Endothelial cell of umbilical vein (primary cell): ENCODE measurements at regions not wholly inside any gene's neighbourhood (a gene's known extent, or its start where the extent isn't known, plus 50 kb on each side); places are given as distances from the start of the nearest gene placed in this dataset.

ENCODE experiments used
- BruUV-seq: library from RNA; stranded (reverse); fragments of 400-500 nt; replicated peaks from 2 replicates; lab custom pipeline; 2021; lab: Mats Ljungman, UMichigan
- CTCF ChIA-PET: fragments of 300-600, 350-600 bp; sonication (Branson Sonifier 250); formaldehyde crosslinking; loops from one replicate; lab custom pipeline; 2021; ENCODE audit warnings: antibody characterized with exemption, inconsistent platforms; lab: Charles Lee
- POLR2A ChIA-PET: fragments of 300-600, 350-600 bp; sonication (Branson Sonifier 250); formaldehyde crosslinking; loops from one replicate; lab custom pipeline; 2021; ENCODE audit warnings: antibody characterized with exemption, inconsistent platforms; lab: Charles Lee
- DNase-seq: peaks from one replicate; pipeline ENCODE4 v3.0.0-alpha.2; 2011; ENCODE audit warnings: low read depth, low spot score
- FAIRE-seq: peaks from 2 replicates; lab custom pipeline; 2011; peaks lifted over from hg19 to GRCh38; lab: Jason Lieb, UNC
- H2AFZ ChIP-seq: 2 replicates; pipeline ENCODE4 v1.6.0; 2012; ENCODE audit warnings: low read depth, low read length, control low read depth, inconsistent platforms
- H3K27ac ChIP-seq: 2 replicates; pipeline ENCODE4 v1.5.1; 2011; ENCODE audit warnings: low read depth, mild to moderate bottlenecking, control low read depth, low read length, moderate library complexity; ENCODE audit not compliant: insufficient read depth
- H3K27me3 ChIP-seq, 2 experiments: 2 replicates each; pipeline versions ENCODE4 v1.6.0 to v1.6.1; 2011; ENCODE audit warnings: low read length in 2 of 2, mixed read lengths in 1 of 2; ENCODE audit not compliant: control insufficient read depth in 2 of 2, insufficient read depth in 2 of 2
- H3K36me3 ChIP-seq, 2 experiments: 2 replicates in 1 of 2; 3 replicates in 1 of 2; pipeline ENCODE4 v1.5.1; 2011; ENCODE audit warnings: low read length in 2 of 2, mild to moderate bottlenecking in 1 of 2, moderate library complexity in 1 of 2; ENCODE audit not compliant: control insufficient read depth in 2 of 2, insufficient read depth in 2 of 2; ENCODE audit errors: extremely low read depth in 1 of 2
- H3K4me1 ChIP-seq: 3 replicates; pipeline ENCODE4 v1.5.1; 2011; ENCODE audit warnings: mild to moderate bottlenecking, low read length; ENCODE audit not compliant: control insufficient read depth, insufficient read depth; ENCODE audit errors: extremely low read depth
- H3K4me2 ChIP-seq: 2 replicates; pipeline ENCODE4 v1.6.1; 2011; ENCODE audit warnings: low read length, control low read depth, mixed read lengths; ENCODE audit not compliant: insufficient read depth
- H3K4me3 ChIP-seq, 3 experiments: fragments of 200-600 bp in 1 of 3; sonication (generic), shearing (Covaris generic) in 1 of 3; replicated peaks in 1 of 3; 2 replicates each; pipeline ENCODE4 v1.5.1; 2011 to 2016; ENCODE audit warnings: control low read depth in 3 of 3, low read length in 3 of 3, mild to moderate bottlenecking in 2 of 3, inconsistent platforms in 1 of 3, low read depth in 1 of 3, moderate library complexity in 1 of 3; ENCODE audit not compliant: insufficient read depth in 1 of 3
- H3K79me2 ChIP-seq: 2 replicates; pipeline ENCODE4 v1.6.0; 2012; ENCODE audit warnings: low read length, inconsistent platforms; ENCODE audit not compliant: control insufficient read depth, insufficient read depth
- H3K9ac ChIP-seq: replicated peaks from 2 replicates; pipeline ENCODE3; 2011; ENCODE audit warnings: low read length, control low read depth; ENCODE audit not compliant: insufficient read depth; ENCODE audit errors: extremely low read depth
- H3K9me1 ChIP-seq: replicated peaks from 3 replicates; pipeline ENCODE4 v1.6.0; 2011; ENCODE audit warnings: mild to moderate bottlenecking, low read length; ENCODE audit not compliant: control insufficient read depth, insufficient read depth; ENCODE audit errors: extremely low read depth
- H3K9me3 ChIP-seq: replicated peaks from 2 replicates; pipeline ENCODE4 v1.5.1; 2012; ENCODE audit warnings: low read length, inconsistent platforms; ENCODE audit not compliant: control insufficient read depth, insufficient read depth
- H4K20me1 ChIP-seq: replicated peaks from 2 replicates; pipeline ENCODE3; 2011; ENCODE audit warnings: mild to moderate bottlenecking, low read length; ENCODE audit not compliant: control insufficient read depth, insufficient read depth; ENCODE audit errors: extremely low read depth
- CTCF ChIP-seq, 2 donors: IDR thresholded peaks; 1 replicate in 1 of 2; 2 replicates in 1 of 2; pipeline ENCODE4 v1.5.1; 2011; ENCODE audit warnings: low read length in 2 of 2, mild to moderate bottlenecking in 2 of 2, moderate library complexity in 2 of 2, control low read depth in 1 of 2, inconsistent platforms in 1 of 2, low read depth in 1 of 2; ENCODE audit not compliant: insufficient read depth in 1 of 2; ENCODE audit errors: extremely low read depth in 1 of 2
- EZH2 ChIP-seq: IDR thresholded peaks from 2 replicates; pipeline ENCODE4 v1.6.1; 2012; ENCODE audit warnings: borderline replicate concordance, low read depth, mild to moderate bottlenecking, moderate library complexity, low read length, inconsistent platforms; ENCODE audit not compliant: severe bottlenecking
- FOS ChIP-seq: IDR thresholded peaks from 2 replicates; pipeline ENCODE4 v1.6.1; 2011; ENCODE audit warnings: mild to moderate bottlenecking, low read length, moderate library complexity, borderline replicate concordance; ENCODE audit not compliant: insufficient read depth
- GATA2 ChIP-seq: IDR thresholded peaks from 2 replicates; pipeline ENCODE4 v1.7.0; 2011; ENCODE audit warnings: low read depth, mild to moderate bottlenecking, moderate library complexity, mixed read lengths, low read length; ENCODE audit not compliant: insufficient read length, insufficient read depth
- JUN ChIP-seq: IDR thresholded peaks from 2 replicates; pipeline ENCODE4 v1.6.1; 2011; ENCODE audit warnings: borderline replicate concordance, low read depth; ENCODE audit not compliant: insufficient read length, insufficient read depth
- MAX ChIP-seq: IDR thresholded peaks from 2 replicates; pipeline ENCODE4 v1.6.1; 2011; ENCODE audit not compliant: insufficient read depth, insufficient read length
- MYC ChIP-seq: IDR thresholded peaks from one replicate; pipeline ENCODE4 v1.6.1; 2011; ENCODE audit warnings: mild to moderate bottlenecking, low read depth, low read length
- POLR2A ChIP-seq: IDR thresholded peaks from 2 replicates; pipeline ENCODE4 v1.6.1; 2012; ENCODE audit warnings: low read depth, mild to moderate bottlenecking, control low read depth, low read length
- POLR2AphosphoS5 ChIP-seq: IDR thresholded peaks from 2 replicates; pipeline ENCODE4 v1.6.1; 2012; ENCODE audit warnings: low read depth, mild to moderate bottlenecking, control low read depth, low read length, moderate library complexity; ENCODE audit not compliant: insufficient read depth
- dilution Hi-C: fragments of 300-500 bp; cut with MboI; formaldehyde crosslinking; loops from one replicate; pipeline ENCODE4 v1.15.0; 2019; ENCODE audit warnings: low sequenced_read_pairs; ENCODE audit not compliant: extremely low pct_ligation_motif_present
- intact Hi-C: fragments of 100-400 bp; cut with micrococcal nuclease; formaldehyde crosslinking; loops from one replicate; pipeline ENCODE4 v1.10.0; 2022

- H3K4me3 ChIP-seq, result no peak overlapping the region
- H3K9me3 ChIP-seq, result no peaks in the 10 kb centered on the region
- H3K9me1 ChIP-seq, result no peaks in the 10 kb centered on the region
- no peak overlapping the region for H2AFZ ChIP-seq
- dilution Hi-C loops (no loop called here), intact Hi-C loops (loop anchor here (1.0 kb wide), 4 partner anchors 33 to 731 kb away; no protein-coding TSS in a partner anchor)
- no peak overlapping the region for H3K4me2 ChIP-seq
- TF ChIP-seq CTCF (IDR thresholded peaks at IDR 0.05; ENCODE audit: extremely low read depth in 1 of 2, insufficient read depth in 1 of 2, low read depth in 1 of 2, low read length in 2 of 2) (no peak), POLR2AphosphoS5 (peak; percentile 97), MAX (peak; percentile 9), JUN (peak; percentile 49), GATA2 (peak; percentile 85), POLR2A (peak; percentile 71), FOS (peak; percentile 94), MYC (peak; percentile 10), EZH2 (no peak)
- peak overlapping the region; percentile 73 for H3K27ac ChIP-seq
- H3K4me1 ChIP-seq, result peaks cover 20% of the 10 kb centered on the region
- DNase-seq, result peak; percentile 87
- H4K20me1 ChIP-seq, result no peaks in the 10 kb centered on the region
- CTCF ChIA-PET, result interaction anchor here (0.9 to 1.7 kb wide), 9 partner anchors 17 to 321 kb away, joined by 3 to 12 read pairs (median 4); no protein-coding TSS in a partner anchor
- no peaks in the 10 kb centered on the region for H3K36me3 ChIP-seq
- POLR2A ChIA-PET, result no interaction called here
- BruUV-seq, result no TSS peak
- peak overlapping the region; percentile 17 for H3K9ac ChIP-seq
- no peaks in the 10 kb centered on the region for H3K79me2 ChIP-seq
- H3K27me3 ChIP-seq, result no peaks in the 10 kb centered on the region
- peak; percentile 93 for FAIRE-seq
Measured at GRCh38 chr10:78335691-78336401, 302.2 kb downstream of the RPS24 start.
